DND-41 (cell line): ENCODE measurements at regions not wholly inside any gene's neighbourhood (a gene's known extent, or its start where the extent isn't known, plus 50 kb on each side); places are given as distances from the start of the nearest gene placed in this dataset.

Experiments used
- CTCF ChIP-seq: IDR thresholded peaks from 2 replicates; pipeline ENCODE4 v1.5.1; 2012; ENCODE audit warnings: borderline replicate concordance, low read length, moderate library complexity, mild to moderate bottlenecking; ENCODE audit not compliant: poor library complexity, severe bottlenecking; ENCODE audit errors: extremely low read depth
- EZH2 ChIP-seq: IDR thresholded peaks from 3 replicates; pipeline ENCODE4 v1.6.1; 2012; ENCODE audit warnings: borderline replicate concordance, low read depth, mild to moderate bottlenecking, moderate library complexity, low read length, inconsistent platforms; ENCODE audit not compliant: severe bottlenecking

GRCh38 chr11:106208760-106209159 lies 131.3 kb downstream of the AASDHPPT start:
- TF ChIP-seq CTCF (no peak), EZH2 (no peak)
